Skeletal muscle satellite cell (primary cell): ENCODE measurements at regions not wholly inside any gene's neighbourhood (a gene's known extent, or its start where the extent isn't known, plus 50 kb on each side); places are given as distances from the start of the nearest gene placed in this dataset.
"Not testable (repeated sequence)": the region's sequence is repeated elsewhere in the genome, so short reads cannot be mapped to it uniquely, and the experiment has no call there.

Source experiments
- H3K27me3 ChIP-seq: 2 replicates; pipeline ENCODE4 v1.7.0; 2013; ENCODE audit warnings: low read length; ENCODE audit not compliant: control insufficient read depth, insufficient read depth
- H3K36me3 ChIP-seq: 2 replicates; pipeline ENCODE4 v1.7.0; 2013; ENCODE audit warnings: mild to moderate bottlenecking, control low read depth, low read length; ENCODE audit not compliant: insufficient read depth
- H3K4me1 ChIP-seq: 2 replicates; pipeline ENCODE4 v1.7.0; 2013; ENCODE audit warnings: low read length; ENCODE audit not compliant: control insufficient read depth, insufficient read depth
- H3K4me2 ChIP-seq: 2 replicates; pipeline ENCODE4 v1.7.0; 2013; ENCODE audit warnings: mild to moderate bottlenecking, low read length
- H3K4me3 ChIP-seq: 2 replicates; pipeline ENCODE4 v1.7.0; 2013; ENCODE audit warnings: low read length
- H3K9ac ChIP-seq: 2 replicates; pipeline ENCODE4 v1.7.0; 2013; ENCODE audit warnings: mild to moderate bottlenecking, low read depth, low read length, moderate library complexity
- H3K9me3 ChIP-seq: replicated peaks from 2 replicates; pipeline ENCODE4 v1.7.0; 2013; ENCODE audit warnings: mild to moderate bottlenecking, control low read depth, low read length

DNA sequence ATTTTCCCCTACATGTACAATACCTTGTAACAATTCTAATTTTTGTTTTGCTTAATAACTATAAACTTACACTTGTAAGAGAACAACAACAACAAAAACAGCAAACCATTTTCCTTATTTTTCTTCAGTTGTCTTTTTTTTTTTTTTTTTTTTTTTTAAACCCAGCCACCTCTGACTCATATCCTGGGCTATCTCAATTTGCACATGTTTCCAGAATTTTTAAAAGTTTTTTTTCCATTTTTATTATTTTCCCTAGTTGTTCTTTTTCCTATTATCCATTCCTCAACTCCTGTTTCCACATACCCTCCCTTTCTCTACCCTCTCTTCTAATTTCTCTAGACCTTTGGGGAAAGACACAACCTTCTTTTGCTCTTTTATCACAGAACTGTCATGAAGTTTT lies 112.5 kb downstream of the EFEMP1 start:
- Histone ChIP-seq H3K4me3 (no peak overlapping the region), H3K27me3 (no peaks in the 10 kb centered on the region), H3K4me1 (peaks cover 21% of the 10 kb centered on the region), H3K4me2 (peak overlapping the region; percentile 69), H3K9me3 (no peaks in the 10 kb centered on the region), H3K36me3 (no peaks in the 10 kb centered on the region), H3K9ac (peak overlapping the region; percentile 65)

DNA sequence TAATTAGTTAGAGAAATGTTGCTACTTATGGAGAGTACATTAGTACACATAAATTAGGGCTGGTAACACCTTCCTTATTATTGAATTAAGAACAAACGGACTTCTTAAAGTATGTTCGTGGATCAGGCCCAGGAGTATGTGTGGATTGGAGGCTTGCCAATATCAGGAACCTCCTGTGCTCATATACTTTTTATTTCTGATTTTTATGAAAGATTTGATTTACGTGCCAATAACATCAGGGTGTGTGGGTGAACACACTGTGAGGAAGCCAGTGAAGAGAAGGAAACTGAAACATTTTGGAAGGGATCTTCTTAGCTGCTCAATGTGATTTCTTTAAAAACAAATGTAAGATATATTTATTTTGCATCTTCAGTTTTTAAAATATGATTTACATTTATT lies 113.0 kb downstream of the EFEMP1 start:
- H3K4me2 ChIP-seq = peak overlapping the region; percentile 69

DNA sequence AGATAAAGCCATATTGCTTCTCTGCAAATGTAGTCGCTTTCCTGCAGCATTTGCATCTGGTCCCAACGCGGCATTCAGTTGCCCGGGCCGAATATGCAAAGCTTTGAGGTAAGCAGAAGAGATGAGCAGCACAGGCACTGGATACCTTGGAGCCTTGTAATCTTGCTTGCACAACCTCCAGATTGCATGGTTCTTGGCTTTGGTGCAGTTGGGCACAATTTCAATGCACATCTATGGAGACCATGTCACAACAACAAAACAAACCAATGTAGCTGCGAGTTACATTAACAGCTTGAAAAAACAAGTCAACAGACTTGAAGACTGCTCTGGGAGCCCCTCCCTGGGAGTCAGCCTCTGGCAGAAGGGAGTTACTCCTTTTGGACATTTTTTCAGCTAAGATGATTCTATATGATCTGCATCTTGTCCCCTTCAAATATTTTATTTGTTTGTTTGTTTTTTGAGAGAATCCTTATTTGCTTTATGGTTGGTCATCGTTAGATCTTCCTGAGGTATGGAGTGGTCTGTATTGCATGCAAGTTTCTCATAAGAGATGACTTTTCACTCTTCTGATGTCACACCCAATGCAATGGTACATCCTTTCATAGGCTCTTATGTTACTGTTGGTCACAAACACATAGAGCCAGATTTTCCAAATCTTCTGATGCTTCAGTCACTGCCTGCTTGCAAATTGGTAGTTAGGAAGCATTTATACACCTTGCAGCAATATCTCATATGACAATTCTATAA lies 113.5 kb downstream of the EFEMP1 start:
- H3K9me3 ChIP-seq = no peaks in the 10 kb centered on the region
- peak overlapping the region; percentile 65 for H3K9ac ChIP-seq

More for the DNA sequence above, 113.0 kb downstream of the EFEMP1 start:
- Histone ChIP-seq H3K4me3 (no peak overlapping the region), H3K9me3 (no peaks in the 10 kb centered on the region), H3K4me1 (peaks cover 21% of the 10 kb centered on the region), H3K36me3 (no peaks in the 10 kb centered on the region), H3K27me3 (no peaks in the 10 kb centered on the region), H3K9ac (peak overlapping the region; percentile 65)

DNA sequence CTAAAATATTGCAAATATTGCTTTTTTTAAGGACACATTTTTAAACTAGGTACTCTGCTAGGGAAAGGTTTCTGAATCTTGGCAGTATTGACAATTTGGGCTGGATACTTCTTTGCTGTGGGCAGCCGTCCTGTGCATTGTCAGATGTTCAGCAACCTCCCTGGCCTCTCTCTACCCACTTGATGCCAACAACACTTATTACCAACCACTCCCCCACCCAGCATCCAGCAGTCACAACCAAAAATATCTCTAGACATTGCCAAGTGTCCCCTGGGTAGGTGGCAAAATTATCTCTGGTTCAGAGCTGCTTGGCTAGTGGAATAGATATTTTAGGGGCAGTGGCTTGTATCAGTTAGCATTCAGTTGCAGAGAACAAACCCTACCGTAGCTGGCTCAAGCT lies 114.3 kb upstream of the PNPT1 start:
- peaks cover 24% of the 10 kb centered on the region for H3K4me1 ChIP-seq
- H3K9me3 ChIP-seq = no peaks in the 10 kb centered on the region
- H3K27me3 ChIP-seq = no peaks in the 10 kb centered on the region
- no peak overlapping the region for H3K4me2 ChIP-seq
- no peaks in the 10 kb centered on the region for H3K36me3 ChIP-seq
- H3K9ac ChIP-seq = no peak overlapping the region
- no peak overlapping the region for H3K4me3 ChIP-seq

More for the DNA sequence above, 113.5 kb downstream of the EFEMP1 start:
- Histone ChIP-seq H3K4me3 (no peak overlapping the region), H3K27me3 (no peaks in the 10 kb centered on the region), H3K4me1 (peaks cover 21% of the 10 kb centered on the region), H3K4me2 (no peak overlapping the region), H3K36me3 (no peaks in the 10 kb centered on the region)

DNA sequence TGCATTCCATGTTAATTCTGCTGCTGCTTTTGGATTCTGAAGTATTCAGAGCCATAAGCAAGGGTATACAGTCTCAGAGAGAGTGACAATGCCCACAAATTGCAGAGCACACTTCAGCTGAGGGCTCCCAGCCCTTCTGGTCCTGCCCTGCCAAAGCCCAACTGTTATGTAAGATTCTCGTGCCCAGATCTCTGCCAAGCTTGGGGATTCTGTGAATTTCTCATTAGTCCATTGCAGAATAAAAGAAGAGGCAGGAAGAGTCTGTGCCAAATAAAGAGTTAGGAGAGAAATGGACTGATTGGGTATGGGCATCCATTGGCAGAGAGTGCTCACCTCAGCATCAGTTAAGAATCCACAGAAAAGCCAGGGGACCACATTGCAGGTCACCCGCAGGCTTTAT lies 112.0 kb upstream of the PNPT1 start:
- Histone ChIP-seq H3K27me3 (no peaks in the 10 kb centered on the region), H3K9me3 (no peaks in the 10 kb centered on the region), H3K9ac (no peak overlapping the region), H3K4me1 (peaks cover 14% of the 10 kb centered on the region), H3K4me2 (no peak overlapping the region), H3K4me3 (no peak overlapping the region), H3K36me3 (no peaks in the 10 kb centered on the region)

DNA sequence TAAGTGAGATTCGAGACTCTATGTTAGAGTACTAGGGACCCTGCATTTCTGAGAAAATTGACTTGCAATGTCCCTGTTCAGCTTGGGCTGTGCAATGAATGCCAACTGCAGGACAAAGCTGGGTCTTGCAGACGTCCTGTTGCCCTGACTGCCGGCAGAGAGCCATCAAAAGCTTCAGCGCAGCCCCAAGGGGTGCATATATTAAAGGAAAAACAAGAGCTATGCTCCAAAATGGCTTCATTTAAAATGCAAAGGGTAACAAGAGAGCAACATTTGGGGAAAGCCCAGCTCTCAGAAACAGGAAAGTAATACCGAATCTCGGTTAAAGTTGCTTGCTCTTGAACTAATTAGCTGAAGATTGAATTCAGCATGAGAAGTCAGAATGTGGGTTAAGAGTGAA lies 110.9 kb upstream of the PNPT1 start:
- Histone ChIP-seq H3K4me1 (peaks cover 3% of the 10 kb centered on the region), H3K36me3 (no peaks in the 10 kb centered on the region), H3K27me3 (no peaks in the 10 kb centered on the region), H3K9me3 (no peaks in the 10 kb centered on the region), H3K4me3 (no peak overlapping the region), H3K9ac (no peak overlapping the region), H3K4me2 (no peak overlapping the region)

DNA sequence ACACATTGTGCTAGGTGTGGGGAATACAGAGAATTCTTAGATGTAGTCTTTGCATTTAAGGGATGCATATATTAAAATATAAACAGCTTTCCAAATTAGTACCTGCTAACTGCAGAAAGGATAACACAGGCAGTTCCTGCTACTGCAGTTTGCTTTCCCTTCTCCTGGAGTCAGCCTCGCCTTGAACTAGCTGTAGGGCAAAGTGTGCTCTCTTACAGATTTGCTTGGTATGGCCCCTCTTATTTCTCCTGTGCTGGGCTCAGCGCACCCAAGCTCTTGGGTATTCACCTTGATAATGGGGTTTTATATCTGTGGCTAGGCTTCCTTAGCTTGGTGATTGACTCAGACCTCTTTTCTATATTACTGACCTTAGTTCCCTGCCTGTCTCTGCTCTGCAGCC lies 108.4 kb upstream of the PNPT1 start:
- H3K27me3 ChIP-seq = no peaks in the 10 kb centered on the region
- no peak overlapping the region for H3K4me3 ChIP-seq
- H3K9me3 ChIP-seq = no peaks in the 10 kb centered on the region
- no peaks in the 10 kb centered on the region for H3K36me3 ChIP-seq
- H3K4me2 ChIP-seq = no peak overlapping the region
- peaks cover 3% of the 10 kb centered on the region for H3K4me1 ChIP-seq
- H3K9ac ChIP-seq = no peak overlapping the region

DNA sequence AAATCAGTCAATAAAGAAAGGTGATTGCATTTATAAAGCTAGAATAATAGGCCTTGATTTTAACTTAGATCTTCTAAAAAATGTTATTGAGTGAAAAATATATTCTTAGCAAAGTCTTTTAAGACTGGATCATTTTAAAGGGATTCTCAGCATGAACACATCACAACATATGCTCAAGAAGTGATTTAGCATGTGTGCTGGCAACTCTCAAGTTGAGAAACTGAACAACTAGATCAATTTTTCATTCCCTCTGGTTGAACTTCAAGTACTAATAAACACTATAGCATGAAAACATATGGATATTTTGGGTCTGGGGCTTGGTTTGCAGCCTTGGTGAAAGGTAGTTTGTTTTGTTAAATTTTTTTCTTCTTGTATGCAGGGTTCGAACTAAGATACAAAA lies 107.8 kb upstream of the PNPT1 start:
- Histone ChIP-seq H3K4me3 (no peak overlapping the region), H3K4me2 (no peak overlapping the region), H3K36me3 (no peaks in the 10 kb centered on the region), H3K9me3 (no peaks in the 10 kb centered on the region), H3K4me1 (peaks cover 3% of the 10 kb centered on the region), H3K9ac (no peak overlapping the region), H3K27me3 (no peaks in the 10 kb centered on the region)

DNA sequence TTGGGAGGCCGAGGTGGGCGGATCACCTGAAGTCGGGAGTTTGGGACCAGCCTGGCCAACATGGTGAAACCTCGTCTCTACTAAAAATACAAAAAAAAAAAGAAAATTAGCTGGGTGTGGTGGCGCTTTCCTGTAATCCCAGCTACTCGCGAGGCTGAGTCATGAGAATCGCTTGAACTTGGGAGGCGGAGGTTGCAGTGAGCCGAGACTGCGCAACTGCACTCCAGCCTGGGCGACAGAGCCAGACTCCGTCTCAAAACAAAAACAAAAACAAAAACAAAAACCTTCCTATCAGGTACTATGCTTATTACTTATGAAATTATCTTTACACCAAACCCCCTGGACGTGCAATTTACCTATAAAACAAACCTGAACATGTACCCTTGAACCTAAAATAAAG lies 106.0 kb upstream of the PNPT1 start:
- not testable (repeated sequence) for H3K36me3 ChIP-seq, H3K9ac ChIP-seq, H3K4me1 ChIP-seq, H3K4me2 ChIP-seq, H3K27me3 ChIP-seq, H3K9me3 ChIP-seq, H3K4me3 ChIP-seq

DNA sequence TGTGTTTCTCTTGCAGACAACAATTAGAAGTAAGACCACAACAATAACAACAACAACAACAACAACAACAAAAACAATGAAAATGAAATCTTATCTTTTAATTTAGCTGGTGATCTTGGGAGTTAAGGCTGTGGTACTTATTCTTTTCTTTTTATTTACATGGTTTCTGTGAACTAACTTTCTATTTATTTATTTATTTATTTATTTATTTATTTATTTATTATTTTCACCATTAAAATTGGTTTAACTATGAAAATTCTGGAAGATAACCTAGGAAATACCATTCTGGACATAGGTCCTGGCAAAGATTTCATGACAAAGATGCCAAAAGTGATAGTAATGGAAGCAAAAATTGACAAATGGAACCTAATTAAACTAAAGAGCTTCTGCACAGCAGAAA lies 102.5 kb upstream of the PNPT1 start:
- no peak overlapping the region for H3K4me3 ChIP-seq
- H3K9ac ChIP-seq = no peak overlapping the region
- no peak overlapping the region for H3K4me2 ChIP-seq
- no peaks in the 10 kb centered on the region for H3K9me3 ChIP-seq
- no peaks in the 10 kb centered on the region for H3K36me3 ChIP-seq
- H3K27me3 ChIP-seq = no peaks in the 10 kb centered on the region
- H3K4me1 ChIP-seq = no peaks in the 10 kb centered on the region

DNA sequence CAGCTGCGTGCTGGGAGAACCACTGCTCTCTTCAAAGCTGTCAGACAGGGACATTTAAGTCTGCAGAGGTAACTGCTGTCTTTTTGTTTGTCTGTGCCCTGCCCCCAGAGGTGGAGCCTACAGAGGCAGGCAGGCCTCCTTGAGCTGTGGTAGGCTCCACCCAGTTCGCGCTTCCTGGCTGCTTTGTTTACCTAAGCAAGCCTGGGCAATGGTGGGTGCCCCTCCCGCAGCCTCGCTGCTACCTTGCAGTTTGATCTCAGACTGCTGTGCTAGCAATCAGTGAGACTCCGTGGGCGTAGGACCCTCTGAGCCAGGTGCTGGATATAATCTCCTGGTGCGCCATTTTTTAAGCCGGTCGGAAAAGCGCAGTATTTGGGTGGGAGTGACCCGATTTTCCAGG lies 100.0 kb upstream of the PNPT1 start:
- H3K36me3 ChIP-seq, H3K27me3 ChIP-seq, H3K9me3 ChIP-seq, H3K4me2 ChIP-seq, H3K9ac ChIP-seq, H3K4me1 ChIP-seq, H3K4me3 ChIP-seq: not testable (repeated sequence)

DNA sequence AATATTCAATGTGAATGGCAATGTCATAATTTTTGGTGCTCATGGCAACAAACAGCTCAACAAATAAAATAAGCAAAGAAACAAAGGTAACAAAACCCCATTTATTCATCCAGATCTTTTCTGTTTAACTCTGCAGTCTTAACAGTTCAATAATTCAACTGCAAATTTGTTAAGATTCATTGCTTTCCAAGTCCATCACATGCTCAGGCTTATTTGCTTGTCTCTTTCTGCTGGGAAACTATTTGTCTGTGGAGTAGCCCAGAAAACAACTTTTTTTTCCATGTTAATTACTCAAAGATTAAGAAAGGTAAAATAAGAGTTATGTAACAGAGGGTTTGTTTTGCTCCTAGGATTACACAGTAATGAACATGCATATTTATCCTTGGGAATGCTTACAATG lies 92.6 kb upstream of the PNPT1 start:
- Histone ChIP-seq H3K4me1 (no peaks in the 10 kb centered on the region), H3K4me2 (no peak overlapping the region), H3K9me3 (no peaks in the 10 kb centered on the region), H3K9ac (no peak overlapping the region), H3K36me3 (no peaks in the 10 kb centered on the region), H3K4me3 (no peak overlapping the region), H3K27me3 (no peaks in the 10 kb centered on the region)
